HG02885 (cell line): ENCODE measurements at regions not wholly inside any gene's neighbourhood (a gene's known extent, or its start where the extent isn't known, plus 50 kb on each side); places are given as distances from the start of the nearest gene placed in this dataset.

Source experiments
- ATAC-seq: cut with Tn5 transposase; IDR thresholded peaks from one replicate; pipeline ENCODE4 v1.9.1; 2021; ENCODE audit warnings: mild to moderate bottlenecking; ENCODE audit not compliant: unreplicated experiment, poor library complexity

DNA sequence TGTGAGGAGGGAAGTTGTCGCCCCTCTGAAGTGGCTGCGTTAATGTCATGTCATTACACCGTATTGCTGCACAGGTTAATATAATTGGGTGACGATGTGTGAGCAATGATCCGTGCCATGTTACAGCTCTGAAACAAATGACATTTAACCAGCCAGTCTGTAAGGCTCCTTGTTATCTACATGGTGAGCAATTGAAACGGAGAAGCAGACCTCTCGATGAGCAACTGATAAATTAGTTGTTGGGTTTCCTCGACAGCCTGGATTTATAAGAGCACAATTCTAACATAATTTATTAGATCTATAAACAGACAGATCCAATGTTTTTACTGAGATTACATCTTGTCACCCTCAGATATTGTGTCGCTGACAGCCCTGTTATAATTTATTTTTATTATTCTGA lies 49.9 kb upstream of the MAFB start:
- no peak for ATAC-seq

DNA sequence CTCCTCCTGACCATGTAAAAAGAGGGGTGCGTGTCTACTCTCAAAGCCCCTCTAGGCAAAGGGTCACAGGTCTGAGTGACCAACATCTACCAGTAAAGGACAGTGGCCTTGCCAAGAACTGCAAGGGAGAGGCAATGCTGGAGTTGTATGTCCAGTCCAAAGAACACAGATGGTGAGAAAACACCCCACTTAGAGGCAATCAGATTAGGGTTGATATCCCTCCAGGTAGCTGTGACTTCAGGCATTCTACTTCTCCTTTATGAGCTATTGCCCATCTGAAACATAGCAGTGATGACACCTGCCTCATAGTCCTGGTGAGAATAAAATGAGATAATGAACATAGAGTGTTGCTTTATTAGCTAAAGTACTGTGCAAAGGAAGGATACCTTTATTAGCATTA lies 50.8 kb upstream of the MAFB start:
- ATAC-seq = no peak

DNA sequence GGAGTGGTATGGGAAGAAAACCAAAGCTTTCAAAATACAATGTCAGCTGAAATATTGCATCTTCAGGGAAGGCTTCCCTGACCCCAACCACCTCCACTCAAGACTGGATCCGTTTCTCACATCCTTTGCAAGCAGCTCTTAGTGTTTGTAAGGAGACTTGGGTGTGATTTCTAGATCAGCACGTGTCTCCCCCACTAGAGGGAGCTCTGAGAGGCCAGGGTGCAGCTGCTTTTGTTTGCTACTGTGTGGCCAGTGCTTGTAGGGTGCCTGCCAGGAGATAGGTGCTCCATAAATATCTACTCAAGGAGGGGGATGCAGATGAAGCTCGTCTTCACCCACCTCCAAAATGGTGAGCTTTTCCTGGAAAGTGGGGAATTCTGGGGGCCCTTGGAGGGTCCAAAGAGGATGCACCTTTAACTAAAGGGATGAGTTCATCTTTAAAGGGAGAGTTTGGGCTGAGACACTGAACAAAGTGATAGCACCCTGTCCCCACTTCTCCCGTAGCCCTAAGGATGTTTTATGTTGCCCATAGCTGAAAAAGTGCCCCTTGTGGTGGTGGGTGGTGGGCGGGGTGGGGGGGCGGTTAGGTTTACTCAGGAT lies 52.6 kb upstream of the MAFB start:
- ATAC-seq = no peak

DNA sequence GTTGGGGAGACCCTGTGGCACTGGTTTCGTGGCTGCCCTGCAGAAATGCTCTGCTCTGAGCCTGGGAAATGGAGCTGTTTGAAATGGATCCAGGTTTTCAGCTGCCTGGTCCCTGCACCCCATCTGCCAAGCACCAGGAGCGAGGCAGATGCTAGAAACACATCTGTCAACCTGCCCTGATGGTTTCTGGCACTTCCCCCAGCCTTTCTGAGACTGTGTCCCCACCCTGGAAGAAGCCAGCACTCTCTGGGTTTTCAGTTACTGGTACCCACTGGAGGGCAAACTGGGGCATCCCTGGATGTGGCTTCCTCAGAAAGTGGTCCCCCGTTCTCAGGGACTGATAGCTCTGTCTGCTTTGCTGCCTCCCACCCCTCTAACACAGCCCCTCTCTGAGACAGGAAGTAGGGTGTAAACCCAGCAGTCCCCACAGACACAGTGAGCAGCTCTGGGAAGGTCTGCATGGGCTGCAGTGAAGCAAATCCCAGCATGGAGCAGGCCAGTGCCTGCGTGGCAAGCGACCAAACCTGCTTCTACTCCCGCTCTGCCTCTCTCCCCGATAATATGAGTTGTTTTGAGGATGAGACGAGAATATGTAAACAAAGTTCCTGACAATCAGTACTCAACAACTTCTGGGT lies 54.2 kb upstream of the MAFB start:
- ATAC-seq = no peak

DNA sequence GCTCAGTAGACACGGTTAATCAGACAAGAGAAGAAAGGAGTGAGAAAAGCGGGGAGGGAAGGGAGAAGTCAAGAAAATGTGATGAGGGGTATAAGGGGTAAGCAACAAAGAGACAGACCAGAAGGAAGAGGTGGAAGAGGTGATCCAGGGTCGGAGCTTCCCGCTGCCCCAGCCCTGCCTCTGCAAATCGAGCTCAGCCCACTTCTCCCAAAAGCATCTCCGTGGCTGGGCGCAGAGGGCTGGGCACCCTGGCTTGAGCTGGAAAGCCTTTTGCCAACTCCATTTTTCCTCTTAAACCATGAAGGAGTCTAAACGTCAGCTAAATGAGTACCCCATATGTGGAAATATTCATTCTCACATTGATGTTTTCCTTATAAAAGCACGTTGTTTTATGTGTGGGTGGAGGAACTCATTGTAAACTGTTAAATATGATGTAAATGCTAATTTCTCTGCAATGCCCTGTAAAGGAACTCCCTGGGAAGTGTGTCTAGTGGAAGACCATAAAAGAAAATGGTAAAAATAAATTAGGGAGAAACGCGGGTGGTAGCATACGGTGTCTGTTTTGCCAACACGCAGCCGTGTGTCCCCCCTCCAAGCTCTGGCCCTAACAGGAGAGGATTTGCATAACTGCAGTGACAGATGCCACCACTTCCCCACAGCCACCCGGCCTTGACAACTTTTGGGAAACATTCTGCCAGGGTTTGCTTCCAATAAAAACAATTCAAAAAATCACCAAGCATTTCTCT lies 55.2 kb upstream of the MAFB start:
- ATAC-seq = no peak

DNA sequence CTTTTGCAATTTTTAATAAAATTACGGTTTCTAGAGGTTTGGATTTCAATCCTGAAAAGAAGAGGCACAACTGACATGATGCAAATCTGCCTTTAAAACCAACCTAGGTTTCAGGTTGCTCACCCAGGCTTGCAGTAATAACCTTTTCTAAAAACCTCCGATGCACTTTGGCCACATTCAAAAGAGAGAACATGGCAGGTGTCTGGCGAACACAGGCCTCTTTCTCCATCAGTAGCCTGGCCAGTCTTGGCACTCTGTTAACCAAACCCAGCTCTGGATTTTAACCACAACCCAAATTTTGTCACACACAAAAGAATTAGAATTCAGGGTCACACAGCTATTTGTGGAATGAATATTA lies 55.8 kb upstream of the MAFB start:
- ATAC-seq = no peak

DNA sequence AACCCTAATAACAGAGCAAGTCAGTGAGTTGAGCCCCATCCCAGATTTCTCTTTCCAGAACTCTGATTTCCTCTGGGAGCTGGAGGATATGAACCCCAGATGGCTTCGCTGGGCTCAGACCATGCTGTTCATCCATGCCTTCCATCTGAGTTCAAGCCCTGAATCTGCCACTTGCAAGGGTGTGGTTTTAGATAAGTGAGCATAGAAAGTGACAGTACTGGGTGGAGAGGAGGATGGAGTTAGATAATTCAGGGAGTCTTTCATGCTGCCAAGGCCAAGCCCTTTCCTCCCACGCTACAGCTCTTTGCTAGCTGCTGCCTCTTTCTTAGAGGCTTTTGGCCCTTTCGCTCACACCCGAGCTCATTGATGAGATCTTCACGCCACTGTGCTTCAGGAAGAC lies 57.2 kb upstream of the MAFB start:
- ATAC-seq = no peak

DNA sequence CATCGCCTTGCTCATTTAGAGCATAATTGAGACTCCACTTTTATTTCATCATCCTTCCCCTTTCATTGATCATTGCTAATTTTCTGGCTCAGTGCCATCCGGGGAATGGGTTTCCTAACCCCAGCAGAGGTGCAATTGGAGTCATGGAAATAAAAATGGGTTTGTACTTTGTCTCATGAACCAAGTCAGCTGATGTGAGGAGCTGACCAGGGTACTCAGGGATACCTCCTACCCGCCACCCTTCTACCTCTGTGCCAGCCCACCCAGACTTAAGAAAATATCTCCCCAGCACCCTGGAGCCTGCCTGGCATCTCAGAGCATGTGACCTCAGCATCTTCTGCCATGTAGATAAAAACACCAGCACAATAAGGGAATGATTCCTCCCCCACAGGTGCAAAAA lies 59.1 kb upstream of the MAFB start:
- ATAC-seq = no peak

DNA sequence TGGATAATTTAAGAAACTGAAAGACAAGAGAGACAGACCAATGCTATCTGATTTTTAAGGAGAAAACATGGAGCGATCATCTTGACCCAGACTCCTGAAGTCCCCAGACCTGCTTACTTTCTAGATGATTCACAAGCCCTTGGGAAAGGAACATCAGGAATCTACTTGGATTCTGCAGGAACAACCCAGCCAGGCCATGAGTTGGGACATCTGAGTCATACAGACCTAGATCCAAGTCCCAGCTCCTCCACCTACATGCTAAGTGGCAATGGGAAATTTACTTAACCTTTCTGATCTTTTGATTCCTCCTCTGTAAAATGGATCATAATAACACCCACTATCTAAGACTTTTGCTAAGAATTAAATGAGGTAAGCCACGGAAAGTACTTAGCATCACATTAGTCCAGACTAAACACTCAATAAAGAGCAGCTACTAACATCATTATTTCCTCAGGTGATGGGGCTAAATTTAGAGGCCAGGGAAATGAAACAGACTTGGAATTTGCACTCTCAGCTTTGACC lies 61.0 kb upstream of the MAFB start:
- no peak for ATAC-seq

DNA sequence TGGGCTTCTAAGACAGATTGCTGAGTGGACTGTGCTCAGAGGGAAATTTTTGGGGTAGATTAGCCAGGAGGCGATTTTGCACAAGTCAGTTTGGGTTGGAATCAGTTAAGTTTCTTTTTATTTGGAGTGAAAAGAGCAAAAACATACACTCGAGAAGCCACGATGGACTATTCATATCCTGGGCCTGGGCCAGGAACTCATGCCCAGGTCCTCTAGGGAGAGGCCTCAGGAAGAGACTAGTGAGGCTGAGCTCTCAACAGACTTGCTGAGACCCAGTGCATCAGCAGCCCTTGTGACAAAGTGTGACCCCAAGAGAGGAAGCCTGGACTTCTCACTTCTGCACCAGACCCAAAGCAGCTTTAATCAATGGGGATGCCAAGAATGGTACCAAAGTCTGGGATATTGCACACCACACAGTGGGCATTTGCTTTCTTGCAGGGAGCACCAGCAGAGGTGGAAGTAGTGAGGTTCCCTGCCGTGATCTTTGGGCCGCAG lies 61.6 kb upstream of the MAFB start:
- no peak for ATAC-seq

DNA sequence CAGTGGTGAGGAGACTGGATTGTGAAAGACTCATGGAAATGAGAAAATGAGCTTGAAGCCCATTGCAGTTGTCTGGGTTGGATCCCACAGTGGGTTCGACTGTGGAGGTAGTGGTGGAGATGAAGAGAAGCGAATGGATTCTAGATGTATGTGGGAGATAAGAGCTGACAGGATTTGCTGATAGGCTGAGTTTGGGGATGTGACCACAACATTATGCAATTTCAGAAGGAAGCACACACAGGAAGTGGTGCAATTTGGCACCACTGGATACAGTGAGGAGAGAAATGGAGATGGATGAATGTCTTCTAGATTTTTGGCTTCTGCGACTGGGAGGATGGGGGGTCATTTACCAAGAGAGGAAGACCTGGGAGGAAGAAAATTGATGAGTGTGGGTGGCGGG lies 64.4 kb upstream of the MAFB start:
- ATAC-seq = no peak

DNA sequence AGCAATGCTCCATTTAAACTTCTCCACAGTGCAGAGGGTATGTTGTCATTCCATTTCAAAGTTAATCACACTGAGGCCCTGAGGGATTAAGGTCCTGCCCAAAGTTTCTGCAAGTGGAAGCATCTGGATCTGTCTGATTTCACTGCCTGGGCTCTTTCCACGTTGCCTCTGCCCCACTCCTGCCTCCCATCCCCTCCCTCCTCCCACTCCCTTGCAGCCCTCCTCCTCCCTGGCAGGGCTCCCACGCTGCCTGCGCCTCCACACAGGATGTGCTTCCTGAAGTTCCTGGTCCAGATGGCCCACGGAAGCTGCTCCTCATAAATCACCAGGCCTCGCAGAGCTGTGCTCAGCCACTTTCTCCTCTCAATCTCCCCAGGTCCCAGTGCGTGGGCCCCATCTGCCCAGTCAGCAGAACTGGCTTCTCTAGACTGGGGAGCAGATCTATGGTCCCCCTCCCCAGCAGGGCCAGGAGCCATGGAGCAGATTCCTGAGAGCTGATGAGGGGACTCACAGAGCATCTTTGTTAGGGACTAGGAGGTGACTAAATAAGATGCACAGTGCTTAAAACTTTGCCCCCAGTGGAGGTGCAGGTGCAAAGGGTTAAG lies 65.4 kb upstream of the MAFB start:
- no peak for ATAC-seq

DNA sequence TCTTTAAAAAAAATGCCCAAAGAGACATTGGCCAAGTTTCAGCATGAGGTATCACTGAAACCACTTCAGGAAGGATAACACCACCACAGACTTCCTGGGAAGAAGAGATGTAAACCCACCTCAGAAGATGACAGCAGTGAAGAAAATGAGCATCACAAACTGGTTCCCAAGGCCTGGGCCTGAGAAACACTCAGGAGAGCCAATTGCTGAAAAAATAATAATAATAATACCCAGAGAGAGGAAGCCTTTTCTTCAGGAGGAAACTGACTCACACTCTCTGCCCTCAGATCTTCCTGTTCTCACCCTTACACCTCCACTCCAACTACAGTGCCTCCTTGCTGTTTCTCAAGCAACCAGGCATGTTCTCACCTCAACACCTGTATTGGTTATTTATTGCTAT lies 68.1 kb upstream of the MAFB start:
- ATAC-seq = no peak

DNA sequence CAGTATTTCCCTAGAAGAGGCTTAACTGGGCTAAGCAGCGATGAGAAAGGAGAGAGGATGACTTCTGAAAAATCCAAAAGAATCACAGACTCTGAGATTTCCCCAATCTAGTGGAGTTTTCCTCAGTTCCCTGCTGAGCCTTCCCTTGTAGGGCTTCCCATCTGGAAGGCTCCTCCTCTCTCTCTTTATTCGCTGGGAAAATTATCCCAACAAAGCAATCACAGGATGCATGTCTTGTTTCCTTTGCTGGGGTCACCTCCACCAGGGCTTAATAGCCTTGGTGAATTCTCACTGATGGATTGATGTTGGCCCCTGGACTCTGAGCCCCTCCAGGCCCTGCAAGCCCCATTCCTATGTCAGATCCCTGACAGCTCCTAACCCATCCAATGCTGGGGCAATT lies 69.8 kb upstream of the MAFB start:
- ATAC-seq = no peak

DNA sequence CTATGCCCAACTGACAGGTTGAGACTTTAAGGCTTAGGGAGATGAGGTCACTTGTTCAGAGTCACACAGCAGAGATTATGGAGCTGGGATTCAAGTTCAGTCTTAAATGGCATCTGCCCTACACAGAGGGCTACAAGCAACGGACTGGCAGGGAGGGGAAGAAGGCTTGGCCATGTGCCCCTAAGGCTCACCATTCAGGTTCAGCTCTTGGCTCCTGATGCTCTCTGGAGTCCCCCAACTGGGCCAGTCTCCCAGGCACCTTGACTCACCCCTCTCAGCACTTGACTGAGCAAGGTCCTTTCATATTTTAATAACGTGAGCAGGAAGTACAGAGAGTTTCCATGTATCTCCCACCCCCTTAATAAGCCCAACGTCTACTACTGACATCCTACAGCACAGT lies 71.4 kb upstream of the MAFB start:
- ATAC-seq = no peak

DNA sequence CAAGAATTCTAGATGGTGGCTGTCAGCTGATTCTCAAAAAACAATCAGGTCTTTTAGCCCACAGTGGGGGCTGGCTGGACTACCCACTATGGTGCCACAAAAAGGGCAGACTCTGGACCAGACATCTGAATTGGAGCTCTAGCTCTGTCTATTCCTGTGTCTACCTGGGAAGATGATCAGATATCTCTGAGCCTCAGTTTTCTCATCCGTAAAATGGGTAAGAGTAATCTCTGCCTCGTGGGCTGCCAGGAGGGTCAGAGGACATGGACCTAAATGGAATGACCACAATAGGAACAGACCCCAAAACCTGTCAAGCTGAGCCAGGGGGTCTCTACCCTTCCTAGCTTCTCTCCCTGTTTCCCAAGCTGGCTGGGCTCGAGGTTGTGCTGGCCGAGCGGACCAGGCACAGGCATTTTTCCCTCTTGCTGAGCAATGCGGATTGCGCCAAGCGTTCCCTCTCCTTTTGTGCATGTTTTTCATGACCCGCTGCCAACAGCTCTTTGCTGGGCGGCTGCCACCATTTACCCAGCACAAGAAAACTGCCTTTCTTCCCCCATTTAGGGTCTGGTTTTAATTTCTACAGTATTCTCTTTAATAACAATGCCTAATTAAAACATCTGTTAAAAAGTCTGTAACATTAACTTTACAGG lies 74.7 kb upstream of the MAFB start:
- ATAC-seq = no peak

DNA sequence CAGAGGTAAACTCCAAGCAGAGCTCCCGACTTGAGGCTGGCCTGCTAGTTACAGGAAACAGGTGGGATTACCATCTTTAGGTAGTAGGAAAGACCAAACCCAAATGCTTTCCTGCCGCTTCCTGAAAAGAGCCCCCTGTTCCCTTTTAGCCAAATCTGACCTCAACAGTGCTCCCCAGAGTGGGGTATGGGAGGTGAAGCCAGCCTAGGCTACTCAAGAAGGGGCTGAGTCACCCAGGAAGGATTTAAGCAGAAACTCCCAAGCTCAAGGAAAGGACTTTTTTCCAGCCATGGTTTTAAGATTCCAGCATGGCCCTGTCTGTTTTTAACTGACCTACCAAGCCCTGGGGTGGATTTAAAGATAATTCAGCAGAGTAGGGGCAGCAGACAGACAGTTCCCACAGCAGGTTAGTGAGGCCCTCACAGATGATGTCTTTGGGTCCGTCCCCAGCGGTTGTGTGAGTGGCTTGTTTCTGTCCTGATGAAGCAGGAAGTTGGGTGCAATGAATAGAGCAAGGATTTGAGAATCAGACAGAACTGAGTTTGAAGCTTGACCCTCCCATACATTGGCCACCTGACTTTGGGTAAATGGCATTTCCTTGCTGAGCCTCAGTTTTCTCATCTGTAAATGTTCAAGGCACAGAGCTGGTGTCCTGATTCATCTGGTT lies 76.9 kb upstream of the MAFB start:
- ATAC-seq = no peak

DNA sequence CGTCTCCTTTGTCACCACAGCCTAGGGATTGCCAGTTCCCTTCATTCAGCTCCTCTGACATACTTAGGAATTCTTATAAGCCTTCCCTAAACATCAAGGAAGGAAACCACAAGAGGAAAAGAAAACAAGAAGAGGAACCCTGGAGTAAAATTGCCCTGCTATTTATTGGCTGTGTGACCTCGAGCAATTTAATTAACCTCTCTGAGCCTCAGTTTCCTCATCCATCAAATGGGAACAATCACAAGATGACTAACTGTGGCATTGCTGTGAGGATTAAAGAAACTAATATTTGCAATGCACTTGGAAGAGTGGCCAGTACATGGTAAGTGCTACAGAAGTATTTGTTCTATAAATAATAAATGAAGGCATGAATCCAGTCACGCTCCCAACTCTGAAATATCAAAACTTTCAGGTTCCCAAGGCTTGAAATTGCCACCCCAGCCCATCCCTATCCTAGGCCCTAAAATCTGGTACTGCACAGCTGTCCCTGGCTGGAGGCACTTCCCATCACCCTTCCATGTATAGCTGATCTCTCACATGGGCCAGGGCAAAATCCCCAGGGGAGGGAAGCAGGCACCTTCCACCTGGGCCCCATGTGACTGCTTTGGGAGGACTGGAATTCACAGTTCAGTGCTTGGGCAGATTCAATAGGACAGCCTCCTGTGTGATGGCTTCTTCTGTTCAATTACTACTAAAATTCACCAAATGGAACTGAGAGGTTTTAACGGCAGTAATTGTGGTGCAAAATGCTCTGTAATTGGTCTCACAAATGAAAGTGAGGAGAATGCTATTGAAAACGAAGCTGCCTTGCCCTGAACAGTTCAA lies 78.0 kb upstream of the MAFB start:
- no peak for ATAC-seq

DNA sequence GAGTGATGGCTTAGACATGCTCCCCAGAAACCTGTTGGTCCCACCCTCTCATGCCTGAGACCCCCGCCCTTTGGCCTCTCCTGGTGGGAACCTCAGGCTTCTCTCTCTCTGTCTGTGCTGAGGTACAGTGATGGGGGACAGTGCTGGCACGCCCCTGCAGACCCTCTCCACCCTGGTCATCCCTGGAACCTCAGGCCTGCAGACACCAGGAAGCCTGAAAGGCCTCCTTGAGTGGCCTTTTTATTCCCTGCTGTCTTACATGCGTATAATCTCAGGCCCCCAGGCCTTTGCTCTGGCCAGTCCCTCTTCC lies 78.5 kb upstream of the MAFB start:
- no peak for ATAC-seq

DNA sequence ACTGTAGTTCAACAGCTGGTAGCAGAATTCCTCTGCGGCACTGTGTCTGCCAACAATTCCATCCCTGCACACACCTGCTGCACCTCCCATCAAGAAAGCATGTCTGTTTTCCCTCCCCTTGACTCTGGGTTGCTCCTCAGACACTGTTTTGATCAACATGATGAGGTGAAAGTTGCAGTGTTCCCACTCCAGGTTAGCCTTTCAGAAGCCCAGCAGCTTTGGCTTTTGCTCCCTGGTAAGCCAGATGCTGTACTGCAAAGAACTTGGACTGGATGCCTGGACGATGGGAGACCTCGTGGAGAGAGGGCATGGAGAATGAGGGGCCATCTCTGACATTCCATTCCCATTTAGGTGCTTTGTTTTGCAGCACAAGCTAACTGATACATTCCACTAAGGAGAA lies 79.1 kb upstream of the MAFB start:
- ATAC-seq = no peak
